GM23248 (cell line): ENCODE measurements at regions not wholly inside any gene's neighbourhood (a gene's known extent, or its start where the extent isn't known, plus 50 kb on each side); places are given as distances from the start of the nearest gene placed in this dataset.

Experiments used
- DNase-seq: peaks from one replicate; pipeline ENCODE4 v3.0.0-alpha.2; 2015
- H2AFZ ChIP-seq: fragments of 200-600 bp; sonication (generic); 2 replicates; pipeline ENCODE4 v1.6.1; 2016; ENCODE audit warnings: antibody characterized with exemption
- H3F3A ChIP-seq: fragments of 200-600 bp; sonication (generic); 2 replicates; pipeline ENCODE4 v1.6.1; 2016; ENCODE audit warnings: mild to moderate bottlenecking, antibody characterized with exemption, mixed run types; ENCODE audit not compliant: insufficient read depth
- H3K27ac ChIP-seq: fragments of 200-600 bp; sonication (generic); 2 replicates; pipeline ENCODE4 v1.5.1; 2016; ENCODE audit warnings: mild to moderate bottlenecking
- H3K27me3 ChIP-seq: fragments of 200-600 bp; sonication (generic); replicated peaks from 2 replicates; pipeline ENCODE4 v1.6.1; 2016; ENCODE audit warnings: mild to moderate bottlenecking; ENCODE audit not compliant: insufficient read depth
- H3K36me3 ChIP-seq: fragments of 200-600 bp; sonication (generic); 2 replicates; pipeline ENCODE4 v1.6.1; 2016; ENCODE audit warnings: low read depth, mild to moderate bottlenecking
- H3K4me1 ChIP-seq: fragments of 200-600 bp; sonication (generic); 2 replicates; pipeline ENCODE4 v1.6.1; 2016; ENCODE audit warnings: mild to moderate bottlenecking; ENCODE audit not compliant: insufficient read depth
- H3K4me2 ChIP-seq: fragments of 200-600 bp; sonication (generic); one replicate; pipeline ENCODE4 v1.6.1; 2016; ENCODE audit warnings: mild to moderate bottlenecking; ENCODE audit not compliant: unreplicated experiment
- H3K4me3 ChIP-seq: fragments of 200-600 bp; sonication (generic); 2 replicates; pipeline ENCODE4 v1.5.1; 2016; ENCODE audit warnings: mild to moderate bottlenecking
- H3K79me2 ChIP-seq: fragments of 200-600 bp; sonication (generic); 2 replicates; pipeline ENCODE4 v1.6.1; 2016; ENCODE audit warnings: mild to moderate bottlenecking; ENCODE audit not compliant: insufficient read depth
- H3K9ac ChIP-seq: fragments of 200-600 bp; sonication (generic); 2 replicates; pipeline ENCODE4 v1.6.1; 2016; ENCODE audit warnings: mild to moderate bottlenecking
- H3K9me2 ChIP-seq: fragments of 200-600 bp; sonication (generic); 2 replicates; pipeline ENCODE4 v1.6.1; 2016; ENCODE audit warnings: mixed run types, mild to moderate bottlenecking, moderate library complexity; ENCODE audit not compliant: insufficient read depth
- H3K9me3 ChIP-seq: fragments of 200-600 bp; sonication (generic); one replicate; pipeline ENCODE4 v1.6.1; 2017; ENCODE audit warnings: low read depth
- H4K20me1 ChIP-seq: fragments of 200-600 bp; sonication (generic); 2 replicates; pipeline ENCODE4 v1.6.0; 2016; ENCODE audit not compliant: insufficient read depth
- EZH2 ChIP-seq: fragments of 200-600 bp; sonication (generic); IDR thresholded peaks from 2 replicates; pipeline ENCODE4 v1.6.1; 2018; ENCODE audit warnings: antibody characterized with exemption, mild to moderate bottlenecking; ENCODE audit not compliant: insufficient read depth, poor library complexity, severe bottlenecking
- EZH2phosphoT487 ChIP-seq: fragments of 200-600 bp; sonication (generic); IDR thresholded peaks from 2 replicates; pipeline ENCODE4 v1.6.1; 2018; ENCODE audit warnings: antibody characterized with exemption, moderate library complexity, mild to moderate bottlenecking, low read depth; ENCODE audit not compliant: insufficient read depth
- WGBS, 2 experiments: methylation state at CpG; one replicate each; pipeline ENCODE4 v1.1.6; 2015 to 2017; ENCODE audit warnings: low lambda C conversion rate in 2 of 2, low coverage in 1 of 2; ENCODE audit errors: missing lambda C conversion rate in 2 of 2; 5-methylcytosine and 5-hydroxymethylcytosine counted together
- in situ Hi-C: fragments of 300-500 bp; cut with MboI; formaldehyde crosslinking; loops from 2 replicates; pipeline ENCODE4 v1.15.0; 2020

- no peak for DNase-seq
- no peak overlapping the region for H3K4me3 ChIP-seq
- 58 to 59% methylated on average over 1 of the region's 1 CpG for WGBS, 2 experiments
- H3K4me2 ChIP-seq: no peak overlapping the region
- H3K27ac ChIP-seq: no peak overlapping the region
- H4K20me1 ChIP-seq: no peaks in the 10 kb centered on the region
- no peaks in the 10 kb centered on the region for H3F3A ChIP-seq
- no peaks in the 10 kb centered on the region for H3K79me2 ChIP-seq
- no peaks in the 10 kb centered on the region for H3K4me1 ChIP-seq
- H3K9ac ChIP-seq: no peak overlapping the region
- no peaks in the 10 kb centered on the region for H3K27me3 ChIP-seq
- H3K9me2 ChIP-seq: no peaks in the 10 kb centered on the region
- H3K36me3 ChIP-seq: no peaks in the 10 kb centered on the region
- in situ Hi-C loops: no loop called here
- TF ChIP-seq EZH2phosphoT487 (no peak), EZH2 (no peak)
- no peaks in the 10 kb centered on the region for H3K9me3 ChIP-seq
- no peak overlapping the region for H2AFZ ChIP-seq
These were observed 539.7 kb downstream of the DACH1 start for GRCh38 chr13:71327266-71327665.

GRCh38 chr13:71325556-71325955, 541.4 kb downstream of the DACH1 start:
- Histone ChIP-seq H3K27me3 (no peaks in the 10 kb centered on the region), H3K4me1 (no peaks in the 10 kb centered on the region), H3F3A (no peaks in the 10 kb centered on the region), H2AFZ (no peak overlapping the region), H3K27ac (no peak overlapping the region), H3K4me2 (no peak overlapping the region), H3K9ac (no peak overlapping the region), H3K4me3 (no peak overlapping the region), H3K79me2 (no peaks in the 10 kb centered on the region), H3K9me3 (no peaks in the 10 kb centered on the region), H3K9me2 (no peaks in the 10 kb centered on the region), H3K36me3 (no peaks in the 10 kb centered on the region), H4K20me1 (no peaks in the 10 kb centered on the region)
- 5 to 8% methylated on average over 3 of the region's 3 CpGs for WGBS, 2 experiments
- no peak for DNase-seq
- in situ Hi-C loops: no loop called here
- TF ChIP-seq EZH2: no peak
- no peak for TF ChIP-seq EZH2phosphoT487

- no peaks in the 10 kb centered on the region for H3K4me1 ChIP-seq
- H3K9me3 ChIP-seq: no peaks in the 10 kb centered on the region
- H3F3A ChIP-seq: no peaks in the 10 kb centered on the region
- no peak overlapping the region for H3K4me2 ChIP-seq
- H3K9me2 ChIP-seq: no peaks in the 10 kb centered on the region
- H3K4me3 ChIP-seq: no peak overlapping the region
- no peaks in the 10 kb centered on the region for H4K20me1 ChIP-seq
- no peak overlapping the region for H3K9ac ChIP-seq
- H3K27me3 ChIP-seq: no peaks in the 10 kb centered on the region
- no peak overlapping the region for H3K27ac ChIP-seq
- no peaks in the 10 kb centered on the region for H3K79me2 ChIP-seq
- no peak for DNase-seq
- H2AFZ ChIP-seq: no peak overlapping the region
- 39 to 41% methylated on average over 5 of the region's 5 CpGs for WGBS, 2 experiments
- in situ Hi-C loops: no loop called here
- H3K36me3 ChIP-seq: no peaks in the 10 kb centered on the region
- no peak for TF ChIP-seq EZH2
- no peak for TF ChIP-seq EZH2phosphoT487
These were observed 543.7 kb downstream of the DACH1 start for GRCh38 chr13:71323266-71323665.

- DNase-seq: peak; percentile 0
- no peaks in the 10 kb centered on the region for H3K9me3 ChIP-seq
These were observed 546.6 kb downstream of the DACH1 start for GRCh38 chr13:71320452-71320851.

GRCh38 chr13:71316792-71317363, 550.1 kb downstream of the DACH1 start:
- Histone ChIP-seq H3K79me2 (no peaks in the 10 kb centered on the region), H3F3A (no peaks in the 10 kb centered on the region), H2AFZ (no peak overlapping the region), H3K27me3 (no peaks in the 10 kb centered on the region), H3K27ac (no peak overlapping the region), H3K9ac (no peak overlapping the region), H3K9me2 (no peaks in the 10 kb centered on the region), H3K4me3 (no peak overlapping the region), H3K9me3 (no peaks in the 10 kb centered on the region), H3K4me1 (no peaks in the 10 kb centered on the region), H4K20me1 (no peaks in the 10 kb centered on the region), H3K36me3 (no peaks in the 10 kb centered on the region), H3K4me2 (no peak overlapping the region)
- in situ Hi-C loops: no loop called here
- no peak for DNase-seq
- WGBS, 2 experiments: 9 to 13% methylated on average over 3 of the region's 3 CpGs
- no peak for TF ChIP-seq EZH2phosphoT487
- no peak for TF ChIP-seq EZH2

More at GRCh38 chr13:71320452-71320851, 546.6 kb downstream of the DACH1 start:
- Histone ChIP-seq H2AFZ (no peak overlapping the region), H3K4me1 (no peaks in the 10 kb centered on the region), H3K27ac (no peak overlapping the region), H3F3A (no peaks in the 10 kb centered on the region), H3K36me3 (no peaks in the 10 kb centered on the region), H4K20me1 (no peaks in the 10 kb centered on the region), H3K79me2 (no peaks in the 10 kb centered on the region), H3K9ac (no peak overlapping the region), H3K4me3 (no peak overlapping the region), H3K9me2 (no peaks in the 10 kb centered on the region), H3K4me2 (no peak overlapping the region), H3K27me3 (no peaks in the 10 kb centered on the region)
- 6 to 13% methylated on average over 1 of the region's 1 CpG for WGBS, 2 experiments
- TF ChIP-seq EZH2: no peak
- TF ChIP-seq EZH2phosphoT487: no peak
- in situ Hi-C loops: no loop called here
